C4-2B (cell line): ENCODE measurements at regions not wholly inside any gene's neighbourhood (a gene's known extent, or its start where the extent isn't known, plus 50 kb on each side); places are given as distances from the start of the nearest gene placed in this dataset.

Experiments used
- CTCF ChIP-seq: fragments of 450-650 bp; conservative IDR thresholded peaks from 2 replicates; pipeline ENCODE4 v1.5.1; 2017; ENCODE audit warnings: mild to moderate bottlenecking
- ZFX ChIP-seq: fragments of 450-650 bp; IDR thresholded peaks from 2 replicates; pipeline ENCODE4 v1.6.1; 2017

GRCh38 chr13:37397535-37397934 lies 201.0 kb downstream of the POSTN start:
- TF ChIP-seq CTCF: no peak
- TF ChIP-seq ZFX: no peak
